ENCODE measurements at regions not wholly inside any gene's neighbourhood (a gene's known extent, or its start where the extent isn't known, plus 50 kb on each side); places are given as distances from the start of the nearest gene placed in this dataset.

DNA sequence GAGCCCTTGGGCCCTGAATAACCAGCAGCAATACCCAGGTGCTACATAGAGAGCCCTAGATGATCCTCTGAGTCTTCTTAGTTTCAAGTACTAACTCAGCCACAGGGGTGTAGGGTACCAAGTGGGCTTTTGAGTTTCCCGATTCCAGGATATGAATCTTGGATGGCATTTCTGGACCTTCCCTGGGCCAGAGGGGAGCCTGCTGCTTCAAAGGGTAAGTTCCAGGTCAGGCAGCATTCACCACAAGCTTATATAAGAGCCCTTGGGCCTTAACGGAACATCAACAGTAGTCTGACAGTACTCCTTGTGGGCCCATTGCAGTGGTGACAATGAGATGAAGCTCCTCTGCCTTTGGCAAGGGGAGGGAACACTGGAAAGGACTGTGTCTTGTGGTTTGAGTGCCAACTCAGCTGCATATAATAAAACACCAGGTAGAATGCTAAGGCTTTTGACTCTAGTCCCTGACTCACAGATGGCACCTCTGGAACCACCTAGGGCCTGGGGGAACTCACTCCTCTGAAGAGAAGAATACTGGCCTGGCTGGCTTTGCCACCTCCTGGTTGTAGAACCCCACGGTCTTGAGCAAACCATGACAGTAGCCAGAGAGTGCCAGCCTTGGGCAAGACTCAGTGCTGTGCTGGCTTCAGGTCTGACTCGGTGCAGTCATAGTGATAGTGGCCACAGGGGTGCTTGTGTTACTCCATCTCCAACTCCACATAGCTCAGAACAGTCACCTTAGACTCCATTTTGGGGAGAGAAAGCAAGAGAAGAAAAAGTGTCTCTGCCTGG, 235.7 kb downstream of the AKAIN1 start:
- Histone ChIP-seq H3K79me2 (ENCODE audit: insufficient read depth, low read length) (no peaks in the 10 kb centered on the region), H3F3A (ENCODE audit: low read depth) (no peaks in the 10 kb centered on the region), H3K27me3 (ENCODE audit: insufficient read depth, low read length, poor library complexity, severe bottlenecking) (no peaks in the 10 kb centered on the region), H2AFZ (ENCODE audit: low read length) (no peak overlapping the region), H3K4me3 (ENCODE audit: low read length, poor library complexity, severe bottlenecking) (no peak overlapping the region), H3K9me3 (ENCODE audit: insufficient read depth, low read depth, low read length) (peaks cover 3% of the 10 kb centered on the region; the same call in 1 of the 2 replicates), H3K36me3 (ENCODE audit: insufficient read depth, low read length) (no peaks in the 10 kb centered on the region), H3K4me2 (ENCODE audit: low read depth, low read length, poor library complexity, severe bottlenecking) (no peak overlapping the region), H4K20me1 (ENCODE audit: insufficient read depth, low read length, poor library complexity, severe bottlenecking) (no peaks in the 10 kb centered on the region), H3K9me2 (replicated peaks; ENCODE audit: low read depth, low read length) (no peaks in the 10 kb centered on the region), H3K9ac (ENCODE audit: low read depth, low read length, poor library complexity, severe bottlenecking) (no peak overlapping the region), H3K4me1 (ENCODE audit: insufficient read depth, low read length, poor library complexity, severe bottlenecking) (no peaks in the 10 kb centered on the region)
- TF ChIP-seq, protein P1, sequence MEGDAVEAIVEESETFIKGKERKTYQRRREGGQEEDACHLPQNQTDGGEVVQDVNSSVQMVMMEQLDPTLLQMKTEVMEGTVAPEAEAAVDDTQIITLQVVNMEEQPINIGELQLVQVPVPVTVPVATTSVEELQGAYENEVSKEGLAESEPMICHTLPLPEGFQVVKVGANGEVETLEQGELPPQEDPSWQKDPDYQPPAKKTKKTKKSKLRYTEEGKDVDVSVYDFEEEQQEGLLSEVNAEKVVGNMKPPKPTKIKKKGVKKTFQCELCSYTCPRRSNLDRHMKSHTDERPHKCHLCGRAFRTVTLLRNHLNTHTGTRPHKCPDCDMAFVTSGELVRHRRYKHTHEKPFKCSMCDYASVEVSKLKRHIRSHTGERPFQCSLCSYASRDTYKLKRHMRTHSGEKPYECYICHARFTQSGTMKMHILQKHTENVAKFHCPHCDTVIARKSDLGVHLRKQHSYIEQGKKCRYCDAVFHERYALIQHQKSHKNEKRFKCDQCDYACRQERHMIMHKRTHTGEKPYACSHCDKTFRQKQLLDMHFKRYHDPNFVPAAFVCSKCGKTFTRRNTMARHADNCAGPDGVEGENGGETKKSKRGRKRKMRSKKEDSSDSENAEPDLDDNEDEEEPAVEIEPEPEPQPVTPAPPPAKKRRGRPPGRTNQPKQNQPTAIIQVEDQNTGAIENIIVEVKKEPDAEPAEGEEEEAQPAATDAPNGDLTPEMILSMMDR (conservative IDR thresholded peaks at IDR 0.05; ENCODE audit: low read length), result no peak
- no peak for TF ChIP-seq EZH2phosphoT487 (IDR thresholded peaks at IDR 0.05; ENCODE audit: borderline replicate concordance)

DNA sequence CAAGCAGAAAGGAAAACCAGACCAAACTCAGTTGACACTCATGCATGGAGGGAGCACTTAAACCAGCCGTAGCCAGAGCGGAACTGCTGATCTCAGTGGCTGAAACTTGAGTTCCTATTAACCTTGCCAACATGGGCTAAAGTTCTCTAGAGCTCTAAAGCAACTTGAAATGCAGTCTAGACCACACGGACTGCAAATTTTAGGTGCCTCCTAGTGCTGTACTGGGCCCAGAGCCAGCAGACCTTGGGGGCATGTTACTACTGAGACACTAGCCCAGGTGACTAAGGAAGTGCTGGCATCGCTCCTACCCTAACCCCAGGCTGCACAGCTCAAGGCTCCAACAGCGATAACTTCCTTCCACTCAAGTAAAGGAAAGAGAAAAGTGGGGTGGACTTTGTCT, 236.5 kb downstream of the AKAIN1 start:
- no peaks in the 10 kb centered on the region for H4K20me1 ChIP-seq (ENCODE audit: insufficient read depth, low read length, poor library complexity, severe bottlenecking)
- no peak overlapping the region for H3K4me3 ChIP-seq (ENCODE audit: low read length, poor library complexity, severe bottlenecking)
- H3F3A ChIP-seq (ENCODE audit: low read depth), result no peaks in the 10 kb centered on the region
- no peaks in the 10 kb centered on the region for H3K27me3 ChIP-seq (ENCODE audit: insufficient read depth, low read length, poor library complexity, severe bottlenecking)
- H3K9ac ChIP-seq (ENCODE audit: low read depth, low read length, poor library complexity, severe bottlenecking), result no peak overlapping the region
- no peak overlapping the region for H2AFZ ChIP-seq (ENCODE audit: low read length)
- TF ChIP-seq, protein P1 (conservative IDR thresholded peaks at IDR 0.05; ENCODE audit: low read length), result no peak
- TF ChIP-seq EZH2phosphoT487 (IDR thresholded peaks at IDR 0.05; ENCODE audit: borderline replicate concordance), result no peak
- no peaks in the 10 kb centered on the region for H3K4me1 ChIP-seq (ENCODE audit: insufficient read depth, low read length, poor library complexity, severe bottlenecking)
- no peak overlapping the region for H3K4me2 ChIP-seq (ENCODE audit: low read depth, low read length, poor library complexity, severe bottlenecking)
- H3K9me3 ChIP-seq (ENCODE audit: insufficient read depth, low read depth, low read length), result peaks cover 3% of the 10 kb centered on the region; the same call in 1 of the 2 replicates
- no peaks in the 10 kb centered on the region for H3K79me2 ChIP-seq (ENCODE audit: insufficient read depth, low read length)
- H3K36me3 ChIP-seq (ENCODE audit: insufficient read depth, low read length), result no peaks in the 10 kb centered on the region
- no peaks in the 10 kb centered on the region for H3K9me2 ChIP-seq (replicated peaks; ENCODE audit: low read depth, low read length)

DNA sequence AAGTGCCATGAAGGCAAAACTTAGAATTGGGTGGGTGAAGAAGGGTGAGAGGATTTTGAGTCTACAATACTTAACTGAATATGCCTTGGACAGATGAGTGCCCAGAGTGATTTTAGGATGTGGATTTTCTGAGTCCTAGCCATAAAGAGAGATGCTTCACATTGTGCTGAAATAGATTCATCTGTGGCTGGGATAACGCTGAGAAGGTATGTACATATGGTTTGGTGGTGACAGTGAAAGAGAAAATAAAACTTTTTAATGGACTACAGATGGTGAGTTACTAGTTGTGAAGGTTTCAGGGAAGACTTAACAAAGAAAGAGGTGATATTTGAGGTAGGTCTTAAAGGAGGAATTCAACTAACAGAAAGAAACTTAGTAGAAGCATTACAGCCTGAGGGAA, 265.8 kb downstream of the AKAIN1 start:
- Histone ChIP-seq H3K9ac (ENCODE audit: low read depth, low read length, poor library complexity, severe bottlenecking) (no peak overlapping the region), H3K79me2 (ENCODE audit: insufficient read depth, low read length) (no peaks in the 10 kb centered on the region), H3K4me3 (ENCODE audit: low read length, poor library complexity, severe bottlenecking) (no peak overlapping the region), H4K20me1 (ENCODE audit: insufficient read depth, low read length, poor library complexity, severe bottlenecking) (no peaks in the 10 kb centered on the region), H3K27me3 (ENCODE audit: insufficient read depth, low read length, poor library complexity, severe bottlenecking) (no peaks in the 10 kb centered on the region), H3K9me2 (replicated peaks; ENCODE audit: low read depth, low read length) (no peaks in the 10 kb centered on the region), H3K36me3 (ENCODE audit: insufficient read depth, low read length) (no peaks in the 10 kb centered on the region), H3K4me2 (ENCODE audit: low read depth, low read length, poor library complexity, severe bottlenecking) (no peak overlapping the region), H3K9me3 (ENCODE audit: insufficient read depth, low read depth, low read length) (no peaks in the 10 kb centered on the region; the same call in 1 of the 2 replicates), H3F3A (ENCODE audit: low read depth) (no peaks in the 10 kb centered on the region), H3K4me1 (ENCODE audit: insufficient read depth, low read length, poor library complexity, severe bottlenecking) (no peaks in the 10 kb centered on the region), H2AFZ (ENCODE audit: low read length) (no peak overlapping the region)
- no peak for TF ChIP-seq EZH2phosphoT487 (IDR thresholded peaks at IDR 0.05; ENCODE audit: borderline replicate concordance)
- TF ChIP-seq, protein P1 (conservative IDR thresholded peaks at IDR 0.05; ENCODE audit: low read length), result no peak
